Neural cell (in vitro differentiated cells): ENCODE measurements at regions not wholly inside any gene's neighbourhood (a gene's known extent, or its start where the extent isn't known, plus 50 kb on each side); places are given as distances from the start of the nearest gene placed in this dataset.

Experiments used
- H2AFZ ChIP-seq: fragments of 200-600, 300-800 bp; sonication (generic), shearing (Covaris generic); 2 replicates; pipeline ENCODE4 v1.6.0; 2014; ENCODE audit warnings: low read depth, mild to moderate bottlenecking, antibody characterized with exemption, low read length, moderate library complexity
- H3F3A ChIP-seq: fragments of 200-600 bp; shearing (Covaris generic); 2 replicates; pipeline ENCODE4 v1.6.1; 2016; ENCODE audit warnings: mild to moderate bottlenecking, moderate library complexity, mixed read lengths, antibody characterized with exemption, low read length; ENCODE audit not compliant: insufficient read depth, poor library complexity, severe bottlenecking
- H3K27ac ChIP-seq: fragments of 200-600, 300-800 bp; sonication (generic), shearing (Covaris generic); 2 replicates; pipeline ENCODE4 v1.5.1; 2014; ENCODE audit warnings: mild to moderate bottlenecking, low read length, moderate library complexity
- H3K27me3 ChIP-seq: fragments of 300-800, 200-600 bp; sonication (generic), shearing (Covaris generic); 2 replicates; pipeline ENCODE4 v1.6.0; 2014; ENCODE audit warnings: mild to moderate bottlenecking, low read depth, low read length, moderate library complexity; ENCODE audit not compliant: insufficient read depth
- H3K36me3 ChIP-seq: fragments of 300-800, 200-600 bp; sonication (generic), shearing (Covaris generic); 2 replicates; pipeline ENCODE4 v1.5.1; 2014; ENCODE audit warnings: mild to moderate bottlenecking, antibody characterized with exemption, low read length, moderate library complexity; ENCODE audit not compliant: insufficient read depth
- H3K4me2 ChIP-seq: fragments of 300-800, 200-600 bp; sonication (generic), shearing (Covaris generic); 2 replicates; pipeline ENCODE4 v1.6.0; 2014; ENCODE audit warnings: mild to moderate bottlenecking, low read length
- H3K4me3 ChIP-seq: fragments of 300-800, 200-600 bp; sonication (generic), shearing (Covaris generic); 2 replicates; pipeline ENCODE4 v1.5.1; 2014; ENCODE audit warnings: mild to moderate bottlenecking, low read length, moderate library complexity
- H3K79me2 ChIP-seq: fragments of 200-600 bp; shearing (Covaris generic); replicated peaks from 2 replicates; pipeline ENCODE4 v1.6.0; 2014; ENCODE audit warnings: mild to moderate bottlenecking, low read length, moderate library complexity; ENCODE audit not compliant: insufficient read depth
- H3K9ac ChIP-seq: fragments of 300-800, 200-600 bp; sonication (generic), shearing (Covaris generic); 2 replicates; pipeline ENCODE4 v1.6.1; 2016; ENCODE audit warnings: mild to moderate bottlenecking, low read length, mixed read lengths
- H3K9me2 ChIP-seq: fragments of 200-600 bp; shearing (Covaris generic); 2 replicates; pipeline ENCODE4 v1.6.1; 2016; ENCODE audit warnings: mild to moderate bottlenecking, low read length, mixed read lengths; ENCODE audit not compliant: insufficient read depth
- H3K9me3 ChIP-seq: fragments of 200-600, 300-800 bp; sonication (generic), shearing (Covaris generic); 2 replicates; pipeline ENCODE4 v1.6.1; 2016; ENCODE audit warnings: mild to moderate bottlenecking, mixed run types, low read length, moderate library complexity, mixed read lengths
- H4K20me1 ChIP-seq: fragments of 200-600 bp; shearing (Covaris generic); 2 replicates; pipeline ENCODE4 v1.6.1; 2016; ENCODE audit warnings: mild to moderate bottlenecking, mixed run types; ENCODE audit not compliant: insufficient read depth
- EP300 ChIP-seq: fragments of 450-650 bp; conservative IDR thresholded peaks from 2 replicates; pipeline ENCODE4 v1.6.1; 2014; ENCODE audit warnings: antibody characterized with exemption, mild to moderate bottlenecking, moderate library complexity; ENCODE audit not compliant: poor library complexity, severe bottlenecking
- EZH2 ChIP-seq: fragments of 200-600, 300-800 bp; shearing (Covaris generic), sonication (generic); IDR thresholded peaks from 2 replicates; pipeline ENCODE4 v1.6.1; 2014; ENCODE audit warnings: antibody characterized with exemption, low read length, borderline replicate concordance, mild to moderate bottlenecking; ENCODE audit not compliant: insufficient read depth, poor library complexity, severe bottlenecking
- MXI1 ChIP-seq: fragments of 450-650 bp; conservative IDR thresholded peaks from 2 replicates; pipeline ENCODE4 v1.6.1; 2014; ENCODE audit warnings: antibody characterized with exemption, mild to moderate bottlenecking; ENCODE audit not compliant: poor library complexity, severe bottlenecking
- POLR2AphosphoS5 ChIP-seq: IDR thresholded peaks from 2 replicates; pipeline ENCODE4 v1.6.1; 2012
- RAD21 ChIP-seq: fragments of 450-650 bp; conservative IDR thresholded peaks from 2 replicates; pipeline ENCODE4 v1.6.1; 2014; ENCODE audit warnings: antibody characterized with exemption, mild to moderate bottlenecking, moderate library complexity
- SMC3 ChIP-seq: fragments of 450-650 bp; conservative IDR thresholded peaks from 2 replicates; pipeline ENCODE4 v1.6.1; 2014; ENCODE audit warnings: antibody characterized with exemption, mild to moderate bottlenecking, moderate library complexity; ENCODE audit not compliant: poor library complexity
- TAF1 ChIP-seq: IDR thresholded peaks from 2 replicates; pipeline ENCODE4 v1.6.1; 2012; ENCODE audit warnings: low read depth
- TF ChIP-seq, protein P1 (sequence below): IDR thresholded peaks from 2 replicates; pipeline ENCODE4 v1.6.1; 2012; ENCODE audit warnings: borderline replicate concordance
- TF ChIP-seq, protein P2 (sequence below): fragments of 450-650 bp; IDR thresholded peaks from 2 replicates; pipeline ENCODE4 v1.5.1; 2014; ENCODE audit warnings: antibody characterized with exemption, mild to moderate bottlenecking, moderate library complexity; ENCODE audit not compliant: poor library complexity, severe bottlenecking

DNA sequence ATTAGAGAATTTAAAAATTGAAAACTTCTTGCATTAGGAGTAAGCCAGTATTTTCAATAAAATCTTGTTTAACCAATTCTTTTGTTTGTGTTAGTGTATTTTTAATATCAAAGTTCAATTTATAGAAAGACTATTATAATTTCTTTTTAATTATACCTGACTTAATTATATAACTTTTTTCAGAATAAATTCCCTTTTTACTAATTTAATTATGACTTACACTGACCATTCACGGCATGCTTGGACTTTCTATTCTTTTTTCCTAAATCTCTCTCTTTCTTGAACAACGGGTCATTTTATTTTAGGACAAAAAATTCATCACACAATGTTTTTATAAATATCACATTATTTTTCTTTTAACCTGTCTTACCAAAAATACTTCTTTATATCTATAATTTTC, 555.3 kb upstream of the PTGER4 start:
- Histone ChIP-seq H3F3A (no peaks in the 10 kb centered on the region), H2AFZ (no peak overlapping the region), H3K9ac (no peak overlapping the region), H3K27me3 (no peaks in the 10 kb centered on the region), H3K4me2 (no peak overlapping the region), H3K36me3 (no peaks in the 10 kb centered on the region), H3K4me3 (no peak overlapping the region), H3K9me2 (no peaks in the 10 kb centered on the region), H3K27ac (no peak overlapping the region), H3K79me2 (no peaks in the 10 kb centered on the region), H3K9me3 (no peaks in the 10 kb centered on the region), H4K20me1 (no peaks in the 10 kb centered on the region)
- TF ChIP-seq, protein P1, sequence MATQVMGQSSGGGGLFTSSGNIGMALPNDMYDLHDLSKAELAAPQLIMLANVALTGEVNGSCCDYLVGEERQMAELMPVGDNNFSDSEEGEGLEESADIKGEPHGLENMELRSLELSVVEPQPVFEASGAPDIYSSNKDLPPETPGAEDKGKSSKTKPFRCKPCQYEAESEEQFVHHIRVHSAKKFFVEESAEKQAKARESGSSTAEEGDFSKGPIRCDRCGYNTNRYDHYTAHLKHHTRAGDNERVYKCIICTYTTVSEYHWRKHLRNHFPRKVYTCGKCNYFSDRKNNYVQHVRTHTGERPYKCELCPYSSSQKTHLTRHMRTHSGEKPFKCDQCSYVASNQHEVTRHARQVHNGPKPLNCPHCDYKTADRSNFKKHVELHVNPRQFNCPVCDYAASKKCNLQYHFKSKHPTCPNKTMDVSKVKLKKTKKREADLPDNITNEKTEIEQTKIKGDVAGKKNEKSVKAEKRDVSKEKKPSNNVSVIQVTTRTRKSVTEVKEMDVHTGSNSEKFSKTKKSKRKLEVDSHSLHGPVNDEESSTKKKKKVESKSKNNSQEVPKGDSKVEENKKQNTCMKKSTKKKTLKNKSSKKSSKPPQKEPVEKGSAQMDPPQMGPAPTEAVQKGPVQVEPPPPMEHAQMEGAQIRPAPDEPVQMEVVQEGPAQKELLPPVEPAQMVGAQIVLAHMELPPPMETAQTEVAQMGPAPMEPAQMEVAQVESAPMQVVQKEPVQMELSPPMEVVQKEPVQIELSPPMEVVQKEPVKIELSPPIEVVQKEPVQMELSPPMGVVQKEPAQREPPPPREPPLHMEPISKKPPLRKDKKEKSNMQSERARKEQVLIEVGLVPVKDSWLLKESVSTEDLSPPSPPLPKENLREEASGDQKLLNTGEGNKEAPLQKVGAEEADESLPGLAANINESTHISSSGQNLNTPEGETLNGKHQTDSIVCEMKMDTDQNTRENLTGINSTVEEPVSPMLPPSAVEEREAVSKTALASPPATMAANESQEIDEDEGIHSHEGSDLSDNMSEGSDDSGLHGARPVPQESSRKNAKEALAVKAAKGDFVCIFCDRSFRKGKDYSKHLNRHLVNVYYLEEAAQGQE = no peak
- TF ChIP-seq EP300 = no peak
- TF ChIP-seq RAD21 = no peak
- no peak for TF ChIP-seq MXI1
- TF ChIP-seq SMC3 = no peak
- no peak for TF ChIP-seq POLR2AphosphoS5
- TF ChIP-seq, protein P2, sequence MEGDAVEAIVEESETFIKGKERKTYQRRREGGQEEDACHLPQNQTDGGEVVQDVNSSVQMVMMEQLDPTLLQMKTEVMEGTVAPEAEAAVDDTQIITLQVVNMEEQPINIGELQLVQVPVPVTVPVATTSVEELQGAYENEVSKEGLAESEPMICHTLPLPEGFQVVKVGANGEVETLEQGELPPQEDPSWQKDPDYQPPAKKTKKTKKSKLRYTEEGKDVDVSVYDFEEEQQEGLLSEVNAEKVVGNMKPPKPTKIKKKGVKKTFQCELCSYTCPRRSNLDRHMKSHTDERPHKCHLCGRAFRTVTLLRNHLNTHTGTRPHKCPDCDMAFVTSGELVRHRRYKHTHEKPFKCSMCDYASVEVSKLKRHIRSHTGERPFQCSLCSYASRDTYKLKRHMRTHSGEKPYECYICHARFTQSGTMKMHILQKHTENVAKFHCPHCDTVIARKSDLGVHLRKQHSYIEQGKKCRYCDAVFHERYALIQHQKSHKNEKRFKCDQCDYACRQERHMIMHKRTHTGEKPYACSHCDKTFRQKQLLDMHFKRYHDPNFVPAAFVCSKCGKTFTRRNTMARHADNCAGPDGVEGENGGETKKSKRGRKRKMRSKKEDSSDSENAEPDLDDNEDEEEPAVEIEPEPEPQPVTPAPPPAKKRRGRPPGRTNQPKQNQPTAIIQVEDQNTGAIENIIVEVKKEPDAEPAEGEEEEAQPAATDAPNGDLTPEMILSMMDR = no peak
- TF ChIP-seq EZH2 = no peak
- no peak for TF ChIP-seq TAF1

DNA sequence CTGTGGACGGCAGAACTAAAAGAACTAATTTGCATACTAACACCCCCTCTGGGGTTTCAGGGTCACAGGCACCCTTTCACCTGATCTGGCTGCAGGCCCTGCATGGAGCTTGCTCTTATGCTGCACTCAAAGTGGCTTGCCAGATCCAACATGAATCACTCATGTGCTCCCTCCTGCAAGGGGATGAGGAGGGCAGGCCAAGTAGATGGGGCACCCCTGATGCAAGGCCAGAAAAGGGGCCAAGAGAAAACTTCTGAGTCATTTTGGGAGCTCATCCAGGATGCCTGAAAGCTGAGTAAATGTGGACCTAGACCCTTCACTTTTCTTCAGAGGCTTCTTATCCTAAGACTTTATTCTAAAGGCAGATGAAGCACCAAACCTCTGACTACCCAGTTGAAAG, 558.5 kb upstream of the PTGER4 start:
- TF ChIP-seq MXI1 = no peak
- TF ChIP-seq EP300 = no peak
- TF ChIP-seq EZH2 = no peak
- TF ChIP-seq RAD21 = no peak
- no peak for TF ChIP-seq POLR2AphosphoS5
- TF ChIP-seq, protein P2 = no peak
- no peak for TF ChIP-seq SMC3
- TF ChIP-seq TAF1 = no peak
- TF ChIP-seq, protein P1 = no peak
- Histone ChIP-seq H3K27ac (no peak overlapping the region), H2AFZ (no peak overlapping the region), H4K20me1 (no peaks in the 10 kb centered on the region), H3F3A (no peaks in the 10 kb centered on the region), H3K4me3 (no peak overlapping the region), H3K9me3 (no peaks in the 10 kb centered on the region), H3K9ac (no peak overlapping the region), H3K36me3 (no peaks in the 10 kb centered on the region), H3K4me2 (no peak overlapping the region), H3K27me3 (no peaks in the 10 kb centered on the region), H3K79me2 (no peaks in the 10 kb centered on the region), H3K9me2 (no peaks in the 10 kb centered on the region)
